ENCODE measurements at regions not wholly inside any gene's neighbourhood (a gene's known extent, or its start where the extent isn't known, plus 50 kb on each side); places are given as distances from the start of the nearest gene placed in this dataset.

DNA sequence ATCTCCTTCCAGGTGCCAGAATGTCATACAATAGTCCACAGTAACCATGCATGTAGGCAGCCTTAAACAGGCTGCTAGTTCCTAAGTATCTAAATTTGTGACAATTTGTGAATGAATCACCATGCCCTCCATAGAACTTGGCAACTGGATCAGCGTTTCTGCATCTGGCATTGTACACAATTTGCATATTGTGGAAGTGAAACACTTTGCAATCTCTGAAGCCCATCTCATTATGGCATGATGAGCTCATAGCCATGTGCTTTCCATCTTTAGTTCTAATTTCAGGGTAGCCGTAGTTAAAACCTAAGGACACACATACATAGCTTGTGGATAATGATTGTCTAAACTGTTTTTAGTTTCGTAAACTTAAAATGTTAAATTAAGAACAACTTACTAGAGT, 573.6 kb downstream of the PPP4R3C start:
- H3K27ac ChIP-seq, result no peak overlapping the region
- TF ChIP-seq, protein P1, sequence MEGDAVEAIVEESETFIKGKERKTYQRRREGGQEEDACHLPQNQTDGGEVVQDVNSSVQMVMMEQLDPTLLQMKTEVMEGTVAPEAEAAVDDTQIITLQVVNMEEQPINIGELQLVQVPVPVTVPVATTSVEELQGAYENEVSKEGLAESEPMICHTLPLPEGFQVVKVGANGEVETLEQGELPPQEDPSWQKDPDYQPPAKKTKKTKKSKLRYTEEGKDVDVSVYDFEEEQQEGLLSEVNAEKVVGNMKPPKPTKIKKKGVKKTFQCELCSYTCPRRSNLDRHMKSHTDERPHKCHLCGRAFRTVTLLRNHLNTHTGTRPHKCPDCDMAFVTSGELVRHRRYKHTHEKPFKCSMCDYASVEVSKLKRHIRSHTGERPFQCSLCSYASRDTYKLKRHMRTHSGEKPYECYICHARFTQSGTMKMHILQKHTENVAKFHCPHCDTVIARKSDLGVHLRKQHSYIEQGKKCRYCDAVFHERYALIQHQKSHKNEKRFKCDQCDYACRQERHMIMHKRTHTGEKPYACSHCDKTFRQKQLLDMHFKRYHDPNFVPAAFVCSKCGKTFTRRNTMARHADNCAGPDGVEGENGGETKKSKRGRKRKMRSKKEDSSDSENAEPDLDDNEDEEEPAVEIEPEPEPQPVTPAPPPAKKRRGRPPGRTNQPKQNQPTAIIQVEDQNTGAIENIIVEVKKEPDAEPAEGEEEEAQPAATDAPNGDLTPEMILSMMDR (conservative IDR thresholded peaks at IDR 0.05), result no peak

GRCh38 chrX:26873736-26874135, 589.4 kb downstream of the PPP4R3C start:
- no peak overlapping the region for H3K27ac ChIP-seq
- TF ChIP-seq, protein P1 (conservative IDR thresholded peaks at IDR 0.05), result no peak

DNA sequence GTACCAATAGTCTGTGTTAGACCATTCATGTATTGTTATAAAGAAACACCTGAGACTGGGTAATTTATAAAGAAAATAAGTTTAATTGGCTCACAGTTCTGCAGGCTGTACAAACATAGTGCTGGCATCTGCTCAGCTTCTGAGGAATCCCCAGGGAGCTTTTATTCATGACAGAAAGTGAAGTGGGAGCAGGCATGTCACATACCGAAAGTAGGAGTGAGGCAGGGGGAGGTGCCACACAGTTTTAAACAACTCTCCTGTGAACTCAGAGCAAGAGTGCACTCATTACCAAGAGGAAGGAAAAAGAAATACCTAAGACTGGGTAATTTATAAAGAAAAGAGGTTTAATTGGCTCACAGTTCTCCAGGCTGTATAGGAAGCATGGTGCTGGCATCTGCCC, 591.2 kb downstream of the PPP4R3C start:
- no peak overlapping the region for H3K27ac ChIP-seq

DNA sequence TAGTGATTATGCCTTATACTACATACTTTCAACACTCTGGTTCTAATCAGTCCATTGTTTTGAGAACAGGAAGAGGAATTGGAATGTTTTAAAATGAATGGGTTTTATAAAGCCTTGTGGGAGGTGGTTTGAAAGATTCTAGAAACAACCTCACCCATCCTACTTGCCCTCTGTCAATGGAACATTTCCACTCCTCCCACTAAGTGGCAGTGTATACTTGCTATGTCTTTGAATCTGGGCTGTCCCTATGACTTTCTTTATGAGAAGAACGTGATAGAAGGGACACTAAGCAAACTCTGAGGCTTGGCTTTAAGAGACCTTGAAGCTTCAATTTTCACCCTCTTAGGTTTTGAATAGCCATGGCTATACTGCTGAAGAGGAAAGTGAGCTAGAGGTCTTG, 611.2 kb downstream of the PPP4R3C start:
- TF ChIP-seq, protein P1 (conservative IDR thresholded peaks at IDR 0.05), result peak; percentile 45

More for the DNA sequence above, 591.2 kb downstream of the PPP4R3C start:
- TF ChIP-seq, protein P1 (conservative IDR thresholded peaks at IDR 0.05), result no peak

GRCh38 chrX:26848511-26848910, 614.6 kb downstream of the PPP4R3C start:
- TF ChIP-seq, protein P1 (conservative IDR thresholded peaks at IDR 0.05), result no peak
- no peak overlapping the region for H3K27ac ChIP-seq

More for the DNA sequence above, 611.2 kb downstream of the PPP4R3C start:
- H3K27ac ChIP-seq, result no peak overlapping the region

GRCh38 chrX:26845056-26845455, 618.1 kb downstream of the PPP4R3C start:
- TF ChIP-seq, protein P1 (conservative IDR thresholded peaks at IDR 0.05), result no peak
- no peak overlapping the region for H3K27ac ChIP-seq

DNA sequence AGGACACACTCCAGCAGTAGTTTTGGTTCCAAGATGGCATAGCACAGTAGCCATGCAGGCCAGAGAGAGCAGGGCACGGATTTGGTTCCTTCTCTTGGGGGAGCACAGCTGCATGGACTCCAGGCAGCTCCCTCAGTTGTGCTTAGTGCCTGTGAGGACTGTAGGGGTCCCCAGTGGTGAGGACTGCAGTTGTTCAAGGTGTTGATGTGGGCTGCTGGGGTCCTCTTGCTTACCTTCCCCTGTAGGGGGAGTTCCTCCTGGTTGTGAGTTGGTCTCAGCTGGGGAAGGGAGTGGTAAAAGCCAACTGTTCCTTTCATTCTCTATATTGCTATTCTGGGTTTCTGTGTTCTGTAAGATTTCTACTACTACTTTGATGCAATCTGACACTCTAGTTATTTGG, 606.5 kb downstream of the MAGEB5 start:
- no peak overlapping the region for H3K27ac ChIP-seq
- TF ChIP-seq, protein P1 (conservative IDR thresholded peaks at IDR 0.05), result no peak

All from VCaP (cell line).